ENCODE measurements at regions not wholly inside any gene's neighbourhood (a gene's known extent, or its start where the extent isn't known, plus 50 kb on each side); places are given as distances from the start of the nearest gene placed in this dataset.
"Not testable (repeated sequence)": the region's sequence is repeated elsewhere in the genome, so short reads cannot be mapped to it uniquely, and the experiment has no call there.

DNA sequence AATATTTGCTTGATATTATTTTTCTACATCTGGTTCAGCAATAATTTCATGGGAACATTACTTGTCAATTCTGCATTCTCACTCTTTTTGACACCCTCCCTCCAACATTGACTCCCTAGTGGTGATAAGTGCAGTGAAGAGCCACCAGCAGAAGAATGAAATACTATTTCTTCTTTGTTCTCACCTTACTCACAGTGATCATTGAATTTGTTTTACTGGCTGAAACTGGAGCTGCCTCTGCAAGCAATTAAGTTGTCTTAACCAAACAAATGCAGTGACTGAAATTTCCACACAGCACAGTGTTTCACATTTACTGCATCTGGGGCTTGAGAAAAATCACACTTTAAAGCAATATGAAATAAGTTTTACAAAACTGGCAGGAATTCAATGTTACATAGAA lies 189.8 kb downstream of the JRKL start:
- Histone ChIP-seq H3K36me3 (no peaks in the 10 kb centered on the region), H3K4me1 (no peaks in the 10 kb centered on the region), H3K27ac (no peak overlapping the region), H3K4me3 (no peak overlapping the region), H3K9me3 (no peaks in the 10 kb centered on the region), H3K27me3 (no peaks in the 10 kb centered on the region)
- intact Hi-C loops (cut with DNase I; ENCODE audit: low total_unique reads) = no loop called here
- DNase-seq = no peak
- TF ChIP-seq, protein P1, sequence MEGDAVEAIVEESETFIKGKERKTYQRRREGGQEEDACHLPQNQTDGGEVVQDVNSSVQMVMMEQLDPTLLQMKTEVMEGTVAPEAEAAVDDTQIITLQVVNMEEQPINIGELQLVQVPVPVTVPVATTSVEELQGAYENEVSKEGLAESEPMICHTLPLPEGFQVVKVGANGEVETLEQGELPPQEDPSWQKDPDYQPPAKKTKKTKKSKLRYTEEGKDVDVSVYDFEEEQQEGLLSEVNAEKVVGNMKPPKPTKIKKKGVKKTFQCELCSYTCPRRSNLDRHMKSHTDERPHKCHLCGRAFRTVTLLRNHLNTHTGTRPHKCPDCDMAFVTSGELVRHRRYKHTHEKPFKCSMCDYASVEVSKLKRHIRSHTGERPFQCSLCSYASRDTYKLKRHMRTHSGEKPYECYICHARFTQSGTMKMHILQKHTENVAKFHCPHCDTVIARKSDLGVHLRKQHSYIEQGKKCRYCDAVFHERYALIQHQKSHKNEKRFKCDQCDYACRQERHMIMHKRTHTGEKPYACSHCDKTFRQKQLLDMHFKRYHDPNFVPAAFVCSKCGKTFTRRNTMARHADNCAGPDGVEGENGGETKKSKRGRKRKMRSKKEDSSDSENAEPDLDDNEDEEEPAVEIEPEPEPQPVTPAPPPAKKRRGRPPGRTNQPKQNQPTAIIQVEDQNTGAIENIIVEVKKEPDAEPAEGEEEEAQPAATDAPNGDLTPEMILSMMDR (IDR thresholded peaks at IDR 0.05) = no peak
- no peak for TF ChIP-seq EP300 (IDR thresholded peaks at IDR 0.05; ENCODE audit: low read depth)
- TF ChIP-seq POLR2AphosphoS5 (IDR thresholded peaks at IDR 0.05) = no peak
- TF ChIP-seq POLR2A (IDR thresholded peaks at IDR 0.05) = no peak
- in situ Hi-C loops (cut with MboI; ENCODE audit: low pct_ligation_motif_present in 1 of 4, low pct_unique_long_range_greater_than_20kb in 1 of 4, low sequenced_read_pairs in 3 of 4) = no loop called here

DNA sequence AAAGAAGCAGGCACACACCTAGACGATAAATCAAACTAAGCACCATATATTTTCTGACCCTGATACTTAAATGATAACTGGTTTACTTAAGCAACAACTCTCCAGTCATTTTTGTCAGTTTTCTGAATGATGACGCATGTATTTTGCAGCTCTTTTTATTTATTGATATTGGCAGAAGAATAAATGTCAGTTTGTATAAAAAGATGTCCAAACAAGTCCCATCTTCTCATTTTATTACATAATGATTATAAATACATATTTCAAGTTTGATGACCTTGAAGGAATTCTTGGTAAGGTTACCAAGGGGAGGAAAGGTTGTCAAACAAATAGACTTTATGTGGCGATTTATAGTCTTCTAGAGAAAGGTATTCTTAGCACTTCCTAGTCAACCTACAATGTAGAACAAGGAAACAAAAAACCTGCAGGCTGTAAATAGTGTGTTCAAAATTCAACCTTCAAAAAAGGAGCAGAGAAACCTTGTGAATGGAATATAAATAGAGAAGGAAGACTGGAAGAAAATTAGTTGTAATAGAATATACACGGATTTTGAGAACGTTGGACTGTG lies 190.7 kb downstream of the JRKL start:
- Histone ChIP-seq H3K4me3 (no peak overlapping the region), H3K9me3 (no peaks in the 10 kb centered on the region), H3K36me3 (no peaks in the 10 kb centered on the region), H3K4me1 (no peaks in the 10 kb centered on the region), H3K27me3 (no peaks in the 10 kb centered on the region), H3K27ac (no peak overlapping the region)
- TF ChIP-seq, protein P1 (IDR thresholded peaks at IDR 0.05) = no peak
- TF ChIP-seq EP300 (IDR thresholded peaks at IDR 0.05; ENCODE audit: low read depth) (no peak), POLR2AphosphoS5 (IDR thresholded peaks at IDR 0.05) (no peak), POLR2A (IDR thresholded peaks at IDR 0.05) (no peak)
- intact Hi-C loops (cut with DNase I; ENCODE audit: low total_unique reads) = no loop called here
- 38% methylated on average over 5 of the region's 5 CpGs for WGBS, 2 donors (ENCODE audit: low coverage in 1 of 2)
- no peak for DNase-seq
- in situ Hi-C loops (cut with MboI; ENCODE audit: low pct_ligation_motif_present in 1 of 4, low pct_unique_long_range_greater_than_20kb in 1 of 4, low sequenced_read_pairs in 3 of 4) = no loop called here

DNA sequence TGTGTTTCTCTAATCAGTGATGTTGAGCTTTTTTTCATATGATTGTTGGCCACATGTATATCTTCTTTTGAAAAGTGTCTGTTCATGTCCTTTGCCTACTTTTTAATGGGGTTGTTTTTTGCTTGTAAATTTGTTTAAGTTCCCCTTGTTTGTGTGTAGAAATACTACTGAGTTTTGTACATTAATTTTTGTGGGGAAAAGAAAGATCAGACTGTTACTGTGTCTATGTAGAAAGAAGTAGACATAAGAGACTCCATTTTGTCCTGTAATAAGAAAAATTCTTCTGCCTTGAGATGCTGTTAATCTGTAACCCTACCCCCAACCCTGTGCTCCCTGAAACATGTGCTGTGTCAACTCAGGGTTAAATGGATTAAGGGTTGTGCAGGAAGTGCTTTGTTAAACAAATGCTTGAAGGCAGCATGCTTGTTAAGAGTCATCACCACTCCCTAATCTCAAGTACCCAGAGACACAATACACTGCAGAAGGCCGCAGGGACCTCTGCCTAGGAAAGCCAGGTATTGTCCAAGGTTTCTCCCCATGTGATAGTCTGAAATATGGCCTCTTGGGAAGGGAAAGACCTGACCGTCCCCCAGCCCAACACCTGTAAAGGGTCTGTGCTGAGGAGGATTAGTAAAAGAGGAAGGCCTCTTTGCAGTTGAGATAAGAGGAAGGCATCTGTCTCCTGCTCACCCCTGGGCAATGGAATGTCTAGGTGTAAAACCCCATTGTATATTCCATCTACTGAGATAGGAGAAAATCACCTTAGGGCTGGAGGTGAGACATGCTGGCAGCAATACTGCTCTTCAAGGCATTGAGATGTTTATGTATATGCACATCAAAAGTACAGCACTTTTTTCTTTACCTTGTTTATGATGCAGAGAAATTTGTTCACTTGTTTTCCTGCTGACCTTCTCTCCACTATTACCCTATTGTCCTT lies 196.4 kb downstream of the JRKL start:
- intact Hi-C loops (cut with DNase I; ENCODE audit: low total_unique reads); H3K4me1 ChIP-seq; H3K27me3 ChIP-seq; H3K9me3 ChIP-seq; in situ Hi-C loops (cut with MboI; ENCODE audit: low pct_ligation_motif_present in 1 of 4, low pct_unique_long_range_greater_than_20kb in 1 of 4, low sequenced_read_pairs in 3 of 4); H3K4me3 ChIP-seq; H3K27ac ChIP-seq; DNase-seq; H3K36me3 ChIP-seq: not testable (repeated sequence)
- WGBS, 2 donors (ENCODE audit: low coverage in 1 of 2) = 43% methylated on average over 2 of the region's 2 CpGs; no CpG with 5 or more reads in 1 of the 2 donors

DNA sequence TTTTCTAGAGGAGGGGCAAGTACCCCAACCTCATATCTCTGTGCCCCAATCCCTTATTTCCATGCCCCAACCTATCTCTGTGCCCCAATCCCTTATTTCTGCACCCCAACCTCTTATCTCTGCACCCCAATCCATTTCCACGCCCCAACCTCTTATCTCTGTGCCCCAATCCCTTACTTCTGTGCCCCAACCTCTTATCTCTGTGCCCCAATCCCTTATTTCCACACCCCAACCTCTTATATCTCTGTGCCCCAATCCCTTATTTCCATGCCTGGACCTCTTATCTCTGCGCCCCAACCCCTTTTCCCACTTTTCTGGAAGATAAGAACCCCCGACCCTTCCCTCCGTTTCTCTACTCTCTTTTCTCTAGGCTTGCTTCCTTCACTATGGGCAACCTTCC lies 199.0 kb downstream of the JRKL start:
- H3K36me3 ChIP-seq; H3K4me3 ChIP-seq; H3K27me3 ChIP-seq; H3K9me3 ChIP-seq; in situ Hi-C loops (cut with MboI; ENCODE audit: low pct_ligation_motif_present in 1 of 4, low pct_unique_long_range_greater_than_20kb in 1 of 4, low sequenced_read_pairs in 3 of 4); H3K4me1 ChIP-seq; H3K27ac ChIP-seq; DNase-seq; intact Hi-C loops (cut with DNase I; ENCODE audit: low total_unique reads): not testable (repeated sequence)
- WGBS, 2 donors (ENCODE audit: low coverage in 1 of 2) = 79 to 86% methylated on average over 4 of the region's 4 CpGs

DNA sequence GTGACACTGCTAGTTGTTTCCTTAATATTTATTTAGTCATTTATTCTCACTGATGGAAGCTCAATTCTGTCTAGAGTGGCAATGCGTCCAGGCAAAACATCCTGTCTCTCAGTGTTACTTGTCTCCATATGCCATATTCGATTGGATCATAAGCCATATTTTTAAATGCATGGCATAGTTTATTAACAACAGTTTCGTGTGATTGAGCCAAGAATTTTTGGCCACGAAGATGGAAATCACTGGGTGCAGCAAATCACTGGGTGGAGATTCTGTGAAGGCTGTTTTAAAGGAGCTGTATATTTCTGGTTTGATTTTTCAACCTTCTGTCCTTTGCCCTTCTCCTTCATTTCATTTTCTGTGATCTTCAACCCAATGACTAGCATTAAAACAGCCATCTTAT lies 205.2 kb downstream of the JRKL start:
- no peaks in the 10 kb centered on the region for H3K27me3 ChIP-seq
- no peaks in the 10 kb centered on the region for H3K36me3 ChIP-seq
- intact Hi-C loops (cut with DNase I; ENCODE audit: low total_unique reads) (no loop called here), in situ Hi-C loops (cut with MboI; ENCODE audit: low pct_ligation_motif_present in 1 of 4, low pct_unique_long_range_greater_than_20kb in 1 of 4, low sequenced_read_pairs in 3 of 4) (no loop called here)
- H3K4me1 ChIP-seq = no peaks in the 10 kb centered on the region
- H3K9me3 ChIP-seq = no peaks in the 10 kb centered on the region
- H3K4me3 ChIP-seq = no peak overlapping the region
- no peak for DNase-seq
- 65 to 72% methylated on average over 2 to 4 of the region's 4 CpGs for WGBS, 2 donors (ENCODE audit: low coverage in 1 of 2)
- TF ChIP-seq POLR2A (IDR thresholded peaks at IDR 0.05) = no peak
- H3K27ac ChIP-seq = no peak overlapping the region
